Stomach (tissue), 8 donors: ENCODE measurements at regions not wholly inside any gene's neighbourhood (a gene's known extent, or its start where the extent isn't known, plus 50 kb on each side); places are given as distances from the start of the nearest gene placed in this dataset.

Source experiments
- DNase-seq, 2 donors: peaks; one replicate each; pipeline versions ENCODE4 v3.0.0 to v3.0.0-alpha.2; 2013 to 2019
- H3K27ac ChIP-seq, 5 donors: fragments of 200-600 bp in 4 of 5; sonication (generic) in 4 of 5; one replicate each; pipeline ENCODE4 v1.5.1; 2013 to 2019; ENCODE audit warnings: mild to moderate bottlenecking in 1 of 5, moderate library complexity in 1 of 5
- H3K27me3 ChIP-seq, 3 donors: fragments of 200-600 bp; sonication (generic); one replicate each; pipeline ENCODE4 v1.5.1; 2017 to 2019; ENCODE audit warnings: mixed run types in 1 of 3
- H3K36me3 ChIP-seq, 4 donors: fragments of 200-600 bp; sonication (generic); 1 replicate in 3 of 4; 2 replicates in 1 of 4; pipeline ENCODE4 v1.5.1; 2016 to 2019
- H3K4me1 ChIP-seq, 4 donors: fragments of 200-600 bp; sonication (generic); one replicate each; pipeline ENCODE4 v1.5.1; 2016 to 2019
- H3K4me3 ChIP-seq, 4 donors: fragments of 200-600 bp; sonication (generic) in 3 of 4; one replicate each; pipeline ENCODE4 v1.5.1; 2016 to 2019; ENCODE audit warnings: mild to moderate bottlenecking in 1 of 4
- H3K9me3 ChIP-seq, 4 donors: fragments of 200-600 bp; sonication (generic); one replicate each; pipeline ENCODE4 v1.5.1; 2016 to 2019
- CTCF ChIP-seq, 7 experiments: fragments of 450-650 bp in 4 of 7; fragments of 200-600 bp in 3 of 7; sonication (generic) in 3 of 7; IDR thresholded peaks; one replicate each; pipeline ENCODE4 v1.5.1; 2016 to 2019; ENCODE audit warnings: antibody characterized with exemption in 7 of 7, control low read depth in 2 of 7, mild to moderate bottlenecking in 1 of 7
- EP300 ChIP-seq: sonication (generic); formaldehyde crosslinking; IDR thresholded peaks from one replicate; pipeline ENCODE4 v1.6.1; 2017; ENCODE audit warnings: antibody characterized with exemption
- POLR2A ChIP-seq, 4 donors: fragments of 450-650 bp; IDR thresholded peaks; one replicate each; pipeline ENCODE4 v1.6.1; 2016; ENCODE audit warnings: antibody characterized with exemption in 4 of 4, control low read depth in 2 of 4, mild to moderate bottlenecking in 1 of 4, moderate library complexity in 1 of 4
- POLR2AphosphoS5 ChIP-seq, 3 donors: sonication (generic); formaldehyde crosslinking; IDR thresholded peaks; one replicate each; pipeline ENCODE4 v1.6.1; 2016; ENCODE audit warnings: antibody characterized with exemption in 3 of 3
- WGBS, 5 donors: extraction: QIAGEN DNeasy Blood & Tissue Kit in 3 of 5; methylation state at CpG; one replicate each; pipeline versions ENCODE4 v1.1.5 to v1.1.7; 2013 to 2018; 5-methylcytosine and 5-hydroxymethylcytosine counted together
- intact Hi-C: fragments of 100-400 bp; cut with DNase I; formaldehyde crosslinking; loops from one replicate; pipeline ENCODE4 v1.15.1; 2023; ENCODE audit warnings: low total_unique reads
- donor health status: healthy with polysubstance abuse.
- donor health status: Bipolar disorder and iron deficiency.
- donor health status: healthy.

GRCh38 chr20:63097336-63097831 lies 90.6 kb upstream of the BHLHE23 start:
- DNase-seq, result no peak
- WGBS, 5 donors, result 70 to 80% (median 72%) methylated on average over 17 to 21 of the region's 21 CpGs
- intact Hi-C loops, result no loop called here
- H3K4me3 ChIP-seq, result no peak overlapping the region
- peaks cover 0 to 7% (median 5%) of the 10 kb centered on the region in 4 donors for H3K4me1 ChIP-seq
- no peak for TF ChIP-seq EP300
- TF ChIP-seq CTCF (IDR thresholded peaks at IDR 0.05), result no peak
- TF ChIP-seq POLR2AphosphoS5 (IDR thresholded peaks at IDR 0.05), result no peak
- TF ChIP-seq POLR2A (IDR thresholded peaks at IDR 0.05), result no peak
- H3K9me3 ChIP-seq, result no peaks in the 10 kb centered on the region
- H3K27ac ChIP-seq, result no peak overlapping the region
- no peaks in the 10 kb centered on the region for H3K36me3 ChIP-seq
- peaks cover 0 to 86% (median 27%) of the 10 kb centered on the region in 3 donors for H3K27me3 ChIP-seq

GRCh38 chr20:63096681-63097335 lies 90.0 kb upstream of the BHLHE23 start:
- H3K9me3 ChIP-seq, result no peaks in the 10 kb centered on the region
- TF ChIP-seq POLR2AphosphoS5 (IDR thresholded peaks at IDR 0.05) (no peak), CTCF (IDR thresholded peaks at IDR 0.05) (no peak), EP300 (no peak)
- no peak overlapping the region for H3K4me3 ChIP-seq
- peaks cover 0 to 3% (median 1%) of the 10 kb centered on the region in 4 donors for H3K4me1 ChIP-seq
- H3K27ac ChIP-seq, result no peak overlapping the region
- no peaks in the 10 kb centered on the region for H3K36me3 ChIP-seq
- peaks cover 0 to 86% (median 33%) of the 10 kb centered on the region in 3 donors for H3K27me3 ChIP-seq
- DNase-seq, result no peak
- WGBS, 5 donors, result 58 to 75% (median 70%) methylated on average over 13 of the region's 13 CpGs; no CpG with 5 or more reads in 1 of the 5 donors
- intact Hi-C loops, result no loop called here

GRCh38 chr20:63095718-63096654 lies 89.2 kb upstream of the BHLHE23 start:
- no peaks in the 10 kb centered on the region for H3K9me3 ChIP-seq
- TF ChIP-seq EP300, result no peak
- TF ChIP-seq POLR2AphosphoS5 (IDR thresholded peaks at IDR 0.05), result no peak
- TF ChIP-seq POLR2A (IDR thresholded peaks at IDR 0.05), result no peak
- no peak for TF ChIP-seq CTCF (IDR thresholded peaks at IDR 0.05)
- WGBS, 5 donors, result 57 to 63% (median 62%) methylated on average over 13 to 21 of the region's 21 CpGs
- H3K27me3 ChIP-seq, result peaks cover 0 to 88% (median 35%) of the 10 kb centered on the region in 3 donors
- no peaks in the 10 kb centered on the region for H3K36me3 ChIP-seq
- intact Hi-C loops, result no loop called here
- no peak overlapping the region for H3K27ac ChIP-seq
- H3K4me3 ChIP-seq, result no peak overlapping the region
- peak in 1 of 2 donors; percentile 46 for DNase-seq
- no peaks in the 10 kb centered on the region for H3K4me1 ChIP-seq

- intact Hi-C loops, result no loop called here
- H3K36me3 ChIP-seq, result no peaks in the 10 kb centered on the region
- peaks cover 0 to 88% (median 31%) of the 10 kb centered on the region in 3 donors for H3K27me3 ChIP-seq
- no peaks in the 10 kb centered on the region for H3K4me1 ChIP-seq
- no peak for DNase-seq
- 78 to 80% (median 79%) methylated on average over 22 of the region's 22 CpGs for WGBS, 5 donors
- no peak overlapping the region for H3K4me3 ChIP-seq
- TF ChIP-seq POLR2AphosphoS5 (IDR thresholded peaks at IDR 0.05) (no peak), EP300 (no peak), POLR2A (IDR thresholded peaks at IDR 0.05) (no peak), CTCF (IDR thresholded peaks at IDR 0.05) (no peak)
- H3K27ac ChIP-seq, result no peak overlapping the region
- no peaks in the 10 kb centered on the region for H3K9me3 ChIP-seq
Observed at GRCh38 chr20:63094767-63095499, 88.2 kb upstream of the BHLHE23 start.
